ENCODE measurements at regions not wholly inside any gene's neighbourhood (a gene's known extent, or its start where the extent isn't known, plus 50 kb on each side); places are given as distances from the start of the nearest gene placed in this dataset.

DNA sequence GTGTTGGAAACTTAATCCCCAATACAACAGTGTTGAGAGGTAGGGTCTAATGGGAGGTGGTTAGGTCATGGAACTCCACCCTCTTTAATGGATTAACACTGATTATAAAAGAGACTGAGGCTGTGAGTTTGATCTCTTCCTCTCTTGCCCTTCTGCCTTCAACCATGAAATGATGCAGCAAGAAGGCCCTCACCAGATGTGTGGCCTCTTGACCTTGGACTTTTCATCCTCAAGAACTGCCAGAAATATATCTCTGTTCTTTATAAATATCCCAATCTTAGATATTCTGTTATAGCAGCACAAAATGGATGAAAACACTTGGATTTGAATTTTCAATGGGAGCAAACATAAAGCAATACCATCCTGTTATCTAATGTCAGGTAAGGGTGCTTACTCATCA lies 67.6 kb downstream of the NMUR2 start:
- no peak for TF ChIP-seq HDGF (IDR thresholded peaks at IDR 0.05; ENCODE audit: borderline replicate concordance)
- no peak for TF ChIP-seq TARDBP (IDR thresholded peaks at IDR 0.05)
- ChIA-PET POLR2A (no interaction called here), CTCF (no interaction called here)
- no peak for DNase-seq (ENCODE audit: extremely low spot score)

DNA sequence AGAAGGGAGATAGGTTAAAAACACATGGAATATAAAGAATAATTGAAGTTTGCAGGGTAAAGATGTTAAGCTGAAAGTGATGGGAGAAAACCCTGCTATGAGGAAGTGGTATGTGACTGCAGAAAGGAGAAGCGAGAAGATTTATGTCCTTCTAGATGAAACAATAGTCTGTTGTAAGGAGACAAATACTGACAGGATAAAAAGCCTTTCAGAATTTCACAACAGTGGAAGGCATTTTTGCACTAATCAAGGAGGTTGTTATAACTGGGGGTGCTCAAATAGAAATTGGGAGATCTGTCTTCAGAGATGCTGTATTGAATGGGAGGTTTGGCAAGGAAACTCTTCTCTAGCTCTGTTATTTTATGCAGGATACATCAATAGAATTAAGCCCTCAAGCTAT lies 69.6 kb downstream of the NMUR2 start:
- DNase-seq (ENCODE audit: extremely low spot score) = no peak
- CTCF ChIA-PET = interaction anchor here (1.4 kb wide), 1 partner anchor 14 kb away, joined by 6 read pairs; no protein-coding TSS in a partner anchor

DNA sequence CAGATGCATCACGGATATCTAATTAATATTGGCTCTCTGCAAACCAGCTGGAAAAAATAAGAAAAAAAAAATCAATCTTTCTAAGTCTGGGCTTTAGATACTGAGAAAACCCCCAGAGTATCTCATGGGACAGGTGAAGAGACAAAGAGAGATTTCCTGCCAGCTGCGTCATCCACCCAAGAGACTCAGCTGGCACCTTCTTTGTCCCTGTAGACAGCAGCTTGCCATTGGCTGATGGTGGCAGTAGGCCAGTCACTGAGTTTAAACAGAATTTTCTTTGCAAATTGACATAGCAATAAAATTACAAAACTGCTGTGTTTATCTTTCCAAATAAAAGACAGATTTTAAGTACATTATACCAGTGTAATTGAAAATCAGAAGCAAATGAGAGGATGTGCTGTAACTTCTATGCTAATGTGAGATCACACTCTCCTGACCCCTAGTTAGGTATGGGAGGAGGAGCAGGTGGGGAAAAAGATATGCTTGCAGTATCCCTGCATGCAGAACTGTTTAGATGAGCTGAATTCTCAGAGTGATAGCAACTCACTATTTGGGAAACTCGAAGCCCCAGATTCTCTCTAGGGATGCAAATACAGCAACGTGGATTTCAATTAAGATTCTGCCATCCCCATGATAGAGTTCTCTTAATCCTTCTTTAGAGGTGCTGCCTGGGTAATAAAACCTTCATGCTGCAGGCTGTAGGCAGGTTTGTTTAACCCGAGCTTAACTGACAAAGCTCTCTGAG lies 72.2 kb downstream of the NMUR2 start:
- DNase-seq (ENCODE audit: extremely low spot score) = no peak
- ChIA-PET POLR2A (no interaction called here), CTCF (no interaction called here)

More for the DNA sequence above, 69.6 kb downstream of the NMUR2 start:
- no peak for TF ChIP-seq ARNT (IDR thresholded peaks at IDR 0.05)
- TF ChIP-seq, protein P1, sequence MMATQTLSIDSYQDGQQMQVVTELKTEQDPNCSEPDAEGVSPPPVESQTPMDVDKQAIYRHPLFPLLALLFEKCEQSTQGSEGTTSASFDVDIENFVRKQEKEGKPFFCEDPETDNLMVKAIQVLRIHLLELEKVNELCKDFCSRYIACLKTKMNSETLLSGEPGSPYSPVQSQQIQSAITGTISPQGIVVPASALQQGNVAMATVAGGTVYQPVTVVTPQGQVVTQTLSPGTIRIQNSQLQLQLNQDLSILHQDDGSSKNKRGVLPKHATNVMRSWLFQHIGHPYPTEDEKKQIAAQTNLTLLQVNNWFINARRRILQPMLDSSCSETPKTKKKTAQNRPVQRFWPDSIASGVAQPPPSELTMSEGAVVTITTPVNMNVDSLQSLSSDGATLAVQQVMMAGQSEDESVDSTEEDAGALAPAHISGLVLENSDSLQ (IDR thresholded peaks at IDR 0.05) = no peak
- TF ChIP-seq CTBP1 (IDR thresholded peaks at IDR 0.05; ENCODE audit: borderline replicate concordance) = no peak
- TF ChIP-seq TARDBP (IDR thresholded peaks at IDR 0.05) = no peak
- TF ChIP-seq BHLHE40 (IDR thresholded peaks at IDR 0.05; ENCODE audit: borderline replicate concordance) = no peak
- no peak for TF ChIP-seq LEF1 (IDR thresholded peaks at IDR 0.05; ENCODE audit: borderline replicate concordance)
- TF ChIP-seq FOXK2 (IDR thresholded peaks at IDR 0.05) = no peak
- no peak for TF ChIP-seq SP1 (IDR thresholded peaks at IDR 0.05)
- no peak for TF ChIP-seq FOXM1 (IDR thresholded peaks at IDR 0.05; ENCODE audit: borderline replicate concordance)
- TF ChIP-seq ELF4 (IDR thresholded peaks at IDR 0.05) = no peak
- POLR2A ChIA-PET = no interaction called here

DNA sequence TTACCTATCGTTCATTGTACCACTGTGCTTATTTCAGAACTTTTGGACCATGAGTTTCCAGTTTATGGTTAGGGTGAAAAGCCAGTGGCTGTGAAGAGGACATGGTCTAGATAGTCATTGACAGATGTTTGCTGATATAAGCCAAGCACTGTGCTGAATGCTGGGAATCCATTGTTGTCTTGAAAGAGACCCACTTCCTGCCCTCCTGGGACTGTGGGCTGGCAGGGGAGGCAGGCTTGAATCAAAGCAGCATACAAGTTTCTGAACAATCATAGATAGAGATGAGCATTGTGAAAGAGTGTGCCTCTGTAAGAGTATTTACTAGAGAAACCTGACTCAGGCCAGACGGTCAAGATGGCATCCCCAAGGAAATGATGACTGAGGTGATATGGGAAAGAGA lies 73.4 kb downstream of the NMUR2 start:
- ChIA-PET POLR2A (no interaction called here), CTCF (no interaction called here)
- no peak for DNase-seq (ENCODE audit: extremely low spot score)
- TF ChIP-seq FOXA1 (IDR thresholded peaks at IDR 0.05) (no peak), CTBP1 (IDR thresholded peaks at IDR 0.05; ENCODE audit: borderline replicate concordance) (no peak), HDGF (IDR thresholded peaks at IDR 0.05; ENCODE audit: borderline replicate concordance) (no peak), LEF1 (IDR thresholded peaks at IDR 0.05; ENCODE audit: borderline replicate concordance) (no peak), ARNT (IDR thresholded peaks at IDR 0.05) (no peak), L3MBTL2 (conservative IDR thresholded peaks at IDR 0.05) (no peak), NFRKB (IDR thresholded peaks at IDR 0.05) (no peak)

More for the DNA sequence above, 72.2 kb downstream of the NMUR2 start:
- no peak for TF ChIP-seq SP1 (IDR thresholded peaks at IDR 0.05)
- no peak for TF ChIP-seq L3MBTL2 (conservative IDR thresholded peaks at IDR 0.05)
- no peak for TF ChIP-seq TARDBP (IDR thresholded peaks at IDR 0.05)
- no peak for TF ChIP-seq BHLHE40 (IDR thresholded peaks at IDR 0.05; ENCODE audit: borderline replicate concordance)
- no peak for TF ChIP-seq FOXA1 (IDR thresholded peaks at IDR 0.05)
- TF ChIP-seq CTBP1 (IDR thresholded peaks at IDR 0.05; ENCODE audit: borderline replicate concordance) = no peak
- TF ChIP-seq ELF4 (IDR thresholded peaks at IDR 0.05) = no peak
- TF ChIP-seq, protein P1 (IDR thresholded peaks at IDR 0.05) = no peak

DNA sequence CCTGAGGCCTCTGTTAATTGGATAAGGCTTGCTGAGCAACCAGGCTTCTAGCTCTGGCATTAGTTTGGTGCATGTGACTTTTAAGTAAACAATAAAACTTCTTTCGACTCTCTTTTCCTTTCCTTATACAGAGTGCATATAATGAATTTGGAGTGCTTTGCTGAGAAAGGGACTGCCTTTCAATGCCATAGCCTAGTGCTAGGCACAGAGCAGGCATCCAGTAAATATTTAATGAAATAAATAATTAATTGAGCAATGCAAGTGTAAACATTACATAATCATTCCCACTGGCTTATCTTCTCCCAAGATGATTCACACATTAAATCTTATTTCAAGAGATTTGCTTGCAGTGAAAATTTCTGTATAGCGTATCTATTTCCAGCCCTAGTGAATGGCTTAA lies 74.1 kb downstream of the NMUR2 start:
- DNase-seq (ENCODE audit: extremely low spot score) = no peak
- POLR2A ChIA-PET = no interaction called here
- TF ChIP-seq FOXA1 (IDR thresholded peaks at IDR 0.05) (no peak), LEF1 (IDR thresholded peaks at IDR 0.05; ENCODE audit: borderline replicate concordance) (no peak), NFRKB (IDR thresholded peaks at IDR 0.05) (no peak), SP1 (IDR thresholded peaks at IDR 0.05) (no peak), SUZ12 (IDR thresholded peaks at IDR 0.05) (no peak), TARDBP (IDR thresholded peaks at IDR 0.05) (no peak), HDGF (IDR thresholded peaks at IDR 0.05; ENCODE audit: borderline replicate concordance) (no peak), ZNF384 (IDR thresholded peaks at IDR 0.05) (no peak), ARNT (IDR thresholded peaks at IDR 0.05) (no peak)
- TF ChIP-seq, protein P1 (IDR thresholded peaks at IDR 0.05) = no peak
- CTCF ChIA-PET = no interaction called here

DNA sequence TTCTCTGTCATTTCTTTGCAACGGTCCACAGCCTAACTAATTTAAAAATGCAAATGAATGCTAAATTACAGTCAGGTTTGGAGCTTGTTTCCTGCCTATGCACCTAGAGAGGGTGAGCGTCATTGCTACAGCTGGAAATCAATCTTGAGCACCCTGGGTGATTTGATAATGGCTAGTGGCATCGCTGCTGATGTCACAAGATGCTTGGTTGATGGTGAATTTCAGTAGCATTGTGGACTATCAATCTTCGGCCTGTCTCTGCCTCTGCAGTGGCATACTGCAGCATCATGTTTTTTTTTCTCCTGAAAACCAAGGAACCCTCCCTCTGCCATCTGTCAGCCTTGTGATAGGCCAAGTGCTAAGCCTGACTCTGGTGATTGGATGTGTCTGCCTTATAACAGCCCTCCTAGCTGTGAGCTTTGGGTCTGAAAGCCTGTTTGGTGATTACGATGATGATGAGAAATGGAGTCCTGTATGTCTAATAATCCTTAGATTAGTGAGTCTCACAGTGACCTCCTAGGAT lies 75.3 kb downstream of the NMUR2 start:
- ChIA-PET POLR2A (no interaction called here), CTCF (no interaction called here)
- TF ChIP-seq SP1 (IDR thresholded peaks at IDR 0.05) = no peak
- TF ChIP-seq TARDBP (IDR thresholded peaks at IDR 0.05) = no peak
- TF ChIP-seq FOXK2 (IDR thresholded peaks at IDR 0.05) = no peak
- TF ChIP-seq CTBP1 (IDR thresholded peaks at IDR 0.05; ENCODE audit: borderline replicate concordance) = no peak

DNA sequence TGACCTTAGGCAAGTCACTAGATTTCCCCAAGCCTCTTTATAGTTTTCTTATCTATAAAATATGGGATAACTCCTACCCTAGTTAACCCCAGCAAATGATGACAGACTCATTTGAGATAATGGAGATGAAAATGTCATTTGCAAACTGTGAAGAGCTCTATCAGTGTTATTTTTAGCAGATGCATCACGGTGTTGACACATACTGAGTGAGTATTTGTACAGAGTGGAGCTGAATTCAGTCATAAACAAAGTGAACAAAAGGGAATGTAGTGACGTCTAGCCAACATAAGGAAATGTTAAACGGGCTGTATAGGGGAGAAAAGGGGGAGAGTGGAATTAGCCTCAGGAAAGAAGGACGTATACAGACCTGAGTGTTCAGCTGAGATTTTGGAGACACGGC lies 75.9 kb downstream of the NMUR2 start:
- POLR2A ChIA-PET = no interaction called here
- no peak for DNase-seq (ENCODE audit: extremely low spot score)
- CTCF ChIA-PET = no interaction called here
- TF ChIP-seq ELF4 (IDR thresholded peaks at IDR 0.05) (no peak), NFRKB (IDR thresholded peaks at IDR 0.05) (no peak), SP1 (IDR thresholded peaks at IDR 0.05) (no peak)

More for the DNA sequence above, 75.3 kb downstream of the NMUR2 start:
- no peak for DNase-seq (ENCODE audit: extremely low spot score)
